HG02970 (cell line): ENCODE measurements at regions not wholly inside any gene's neighbourhood (a gene's known extent, or its start where the extent isn't known, plus 50 kb on each side); places are given as distances from the start of the nearest gene placed in this dataset.

Experiments
- ATAC-seq: cut with Tn5 transposase; IDR thresholded peaks from one replicate; pipeline ENCODE4 v1.9.1; 2021; ENCODE audit warnings: mild to moderate bottlenecking, moderate library complexity, moderate number of reproducible peaks; ENCODE audit not compliant: unreplicated experiment, low FRiP score

DNA sequence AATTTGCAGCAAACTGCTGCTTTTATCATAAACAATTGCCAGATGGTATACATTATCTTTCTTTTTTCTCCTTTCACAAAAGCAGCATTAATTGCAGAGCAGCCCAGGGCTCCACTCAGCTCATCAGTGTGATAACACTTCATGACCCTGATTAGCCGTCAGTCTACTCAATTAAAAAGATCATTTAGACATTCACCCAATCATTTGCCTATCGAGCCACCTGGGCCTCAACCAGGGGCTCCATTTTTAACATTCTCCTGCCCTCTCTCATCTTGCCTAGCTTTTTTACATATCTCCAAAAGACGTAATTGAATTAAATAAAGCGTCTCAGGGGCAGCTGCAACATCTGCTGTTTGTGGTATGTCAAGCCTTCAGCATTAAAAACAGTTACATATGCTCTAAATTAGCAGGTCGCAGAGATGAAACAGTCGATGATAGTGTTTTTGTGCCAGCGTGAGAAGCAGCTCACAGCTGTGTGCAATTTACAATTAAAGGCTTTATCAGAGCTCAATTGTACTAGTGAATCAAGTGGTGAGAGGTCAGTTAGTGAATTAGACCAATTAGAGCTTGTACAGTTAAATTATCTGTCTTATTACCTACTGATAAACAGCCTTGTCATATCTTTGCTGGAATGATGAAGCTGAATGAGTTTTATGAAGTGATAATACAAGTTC lies 522.5 kb downstream of the ETV1 start:
- ATAC-seq = no peak

DNA sequence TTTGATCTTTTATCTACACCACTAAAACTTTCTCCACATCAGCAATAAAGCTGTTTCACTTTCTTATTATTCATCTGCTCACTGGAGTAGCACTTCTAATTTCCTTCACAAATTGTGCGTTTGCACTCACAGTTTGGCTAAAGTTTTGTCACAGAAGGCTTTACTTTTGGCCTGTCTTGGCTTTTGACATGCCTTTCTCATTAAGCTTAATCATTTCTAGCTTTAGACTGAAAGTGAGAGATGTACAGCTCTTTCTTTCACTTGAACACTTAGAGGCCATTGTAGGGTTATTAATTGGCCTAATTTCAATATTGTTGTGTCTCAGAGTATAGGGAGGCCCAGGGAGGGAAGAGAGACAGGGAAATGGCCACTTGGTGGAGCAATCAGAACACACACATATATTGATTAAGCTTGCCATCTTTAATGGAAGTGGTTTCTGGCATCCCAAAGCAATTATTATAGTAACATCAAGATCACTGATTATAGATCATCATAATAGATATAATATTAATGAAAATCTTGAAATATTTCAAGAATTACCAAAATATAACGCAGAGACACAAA lies 512.5 kb downstream of the ETV1 start:
- no peak for ATAC-seq

DNA sequence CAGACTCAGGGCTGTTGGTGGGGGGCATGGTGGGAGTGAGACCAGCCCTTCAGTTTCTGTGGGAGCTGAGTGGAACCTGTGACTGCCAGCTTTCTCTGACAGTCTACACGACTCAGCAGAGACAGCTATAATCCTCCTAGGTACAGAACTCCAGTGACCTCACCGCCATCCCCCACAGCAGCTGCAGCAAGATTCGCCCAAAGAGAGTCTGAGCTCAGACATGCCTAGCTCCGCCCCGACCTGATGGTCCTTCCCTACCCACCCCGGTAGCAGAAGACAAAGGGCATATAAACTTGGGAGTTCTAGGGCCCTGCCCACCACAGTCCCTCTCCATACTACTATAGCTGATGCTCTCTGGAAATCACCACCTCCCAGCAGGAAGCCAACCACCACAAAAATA lies 500.1 kb downstream of the ETV1 start:
- ATAC-seq = no peak

DNA sequence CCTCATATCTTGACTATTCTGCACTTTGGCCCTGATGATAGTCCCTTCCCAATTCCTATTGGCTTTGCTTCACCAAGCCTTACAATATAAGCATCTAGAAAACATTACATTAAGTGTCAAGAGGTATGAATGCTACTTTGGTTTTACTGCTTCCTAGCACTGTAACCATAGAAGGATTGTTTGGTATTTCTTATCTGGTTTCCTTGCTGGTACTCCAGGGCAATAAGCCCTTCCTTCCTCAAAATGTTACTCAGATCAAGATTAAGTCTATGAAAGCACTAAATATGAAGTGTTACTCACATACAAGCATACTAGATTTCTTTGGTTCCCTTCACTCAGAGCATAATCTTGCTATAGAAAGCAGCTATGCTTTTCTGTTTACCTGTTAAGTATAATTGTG lies 492.5 kb downstream of the ETV1 start:
- ATAC-seq = no peak

DNA sequence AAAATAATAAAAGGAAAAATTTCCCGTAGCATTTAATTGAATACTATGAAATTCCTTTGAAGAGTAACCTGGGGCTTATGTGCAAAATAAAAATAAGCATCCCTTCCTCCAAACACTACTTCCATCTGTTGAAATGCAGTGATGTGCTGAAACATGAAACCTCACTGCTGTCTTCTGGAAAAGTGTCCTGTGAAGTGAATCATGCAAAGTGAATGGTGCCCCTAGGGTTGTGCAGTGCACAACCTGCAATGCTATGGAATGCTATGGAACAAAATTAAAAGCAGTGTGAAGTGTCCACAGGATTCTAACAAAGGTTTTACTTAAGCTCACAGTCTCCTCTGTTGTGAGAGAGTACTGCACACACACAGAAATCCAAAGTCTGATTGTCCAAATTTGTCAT lies 480.9 kb downstream of the ETV1 start:
- ATAC-seq = no peak

DNA sequence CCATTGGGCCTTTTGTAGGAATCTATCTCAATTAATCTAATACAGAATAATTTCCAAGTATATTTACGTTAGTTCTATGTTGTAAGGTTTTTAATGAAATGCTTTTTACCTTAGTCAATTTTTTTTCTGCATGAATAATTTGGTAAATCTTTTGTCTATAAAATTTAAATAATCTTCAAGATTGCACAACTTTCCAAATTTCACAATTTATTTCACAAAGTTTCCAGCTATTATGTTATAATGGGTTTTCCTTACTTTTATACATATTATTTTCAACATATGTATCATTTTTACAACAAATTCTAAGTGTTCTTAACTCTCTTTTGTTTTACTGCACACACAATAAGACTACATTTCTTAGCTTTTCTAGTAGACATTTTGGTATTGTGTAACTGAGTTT lies 470.7 kb downstream of the ETV1 start:
- no peak for ATAC-seq

DNA sequence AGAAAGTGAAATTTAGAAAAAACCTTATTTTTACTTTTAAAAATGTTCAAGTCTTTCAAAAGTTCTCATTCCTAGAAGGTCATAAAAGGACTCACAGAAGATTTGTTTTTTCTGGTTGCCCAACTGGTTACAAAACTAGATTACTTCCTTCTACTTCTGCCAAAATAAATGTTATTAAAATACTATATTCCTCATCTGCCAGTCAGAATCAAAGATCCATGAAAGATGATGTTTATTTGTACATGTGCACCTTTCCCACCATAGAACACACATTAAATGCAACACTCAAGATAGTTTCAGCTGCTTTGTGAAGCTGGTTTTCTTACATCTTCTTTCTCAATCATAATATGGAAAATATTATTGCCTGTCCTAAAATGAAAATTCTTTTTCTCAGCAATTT lies 465.4 kb downstream of the ETV1 start:
- no peak for ATAC-seq

DNA sequence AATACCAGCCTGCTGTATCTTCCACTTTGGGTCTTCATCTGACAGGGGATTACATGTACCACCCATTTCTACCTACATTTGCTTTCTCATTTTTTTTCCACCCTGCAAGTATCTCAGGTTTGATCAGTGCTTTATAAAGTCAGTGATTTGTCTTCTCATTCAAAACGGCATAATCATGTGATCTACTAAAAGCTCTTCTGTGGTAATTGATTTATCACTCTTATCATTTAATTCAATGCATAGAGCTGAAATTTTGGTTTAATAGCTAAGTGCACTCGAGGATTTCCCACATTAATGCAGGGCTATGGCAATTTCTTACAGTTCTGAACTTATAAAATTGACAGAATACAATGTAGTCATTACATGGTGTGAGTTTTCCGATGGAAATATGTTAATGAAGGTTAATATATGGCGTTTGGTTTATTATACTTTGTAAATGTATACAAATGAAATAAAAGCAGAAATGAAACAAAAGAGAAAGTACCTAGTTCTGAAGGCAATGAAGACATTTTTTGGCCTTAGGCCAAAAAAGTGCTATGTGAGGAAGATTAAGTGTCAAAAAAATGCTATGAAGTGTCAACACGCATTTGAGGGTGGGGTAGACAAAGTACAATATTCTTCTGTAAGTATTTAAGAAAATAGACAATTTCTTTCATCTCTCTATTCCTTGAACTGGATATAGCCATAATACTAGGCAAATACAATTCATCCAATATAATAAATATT lies 457.3 kb downstream of the ETV1 start:
- no peak for ATAC-seq

DNA sequence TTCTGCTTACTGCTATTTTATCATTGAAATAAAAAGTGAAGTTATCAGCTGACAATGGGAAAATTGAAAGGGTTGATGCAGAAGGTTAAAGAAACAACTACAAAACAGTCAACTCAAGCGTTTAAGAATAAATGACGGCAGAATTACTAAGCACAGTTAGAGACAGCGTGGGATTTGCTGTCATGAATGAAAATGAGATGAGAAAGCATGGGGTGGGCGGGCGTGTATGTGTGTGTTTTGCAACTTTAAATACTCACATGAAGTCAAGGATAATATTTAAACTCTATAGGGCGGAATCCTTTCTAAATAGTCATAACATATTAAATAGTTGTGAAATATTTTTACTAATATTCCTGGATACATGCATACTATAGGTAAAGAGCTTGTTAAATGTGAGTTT lies 450.8 kb downstream of the ETV1 start:
- ATAC-seq = no peak

DNA sequence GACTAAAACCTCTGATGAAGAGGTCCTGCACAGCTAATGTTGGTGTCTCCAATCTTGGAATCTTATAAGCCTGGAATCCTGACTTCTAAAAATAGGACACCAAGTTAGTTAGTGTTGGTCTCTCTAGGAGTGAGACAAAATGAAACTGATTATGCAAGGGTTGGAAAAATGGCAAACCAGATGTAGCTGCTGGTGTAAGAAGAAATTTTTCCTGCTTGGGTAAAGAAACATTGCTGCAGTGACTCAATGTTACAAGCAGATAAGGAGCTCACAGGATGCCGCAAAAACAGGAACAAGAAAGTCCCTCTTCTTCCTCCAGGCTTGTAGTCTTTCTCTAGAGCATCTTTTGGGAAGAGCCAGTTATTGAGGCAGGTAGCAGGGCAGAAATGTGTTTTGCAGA lies 449.0 kb downstream of the ETV1 start:
- ATAC-seq = no peak

DNA sequence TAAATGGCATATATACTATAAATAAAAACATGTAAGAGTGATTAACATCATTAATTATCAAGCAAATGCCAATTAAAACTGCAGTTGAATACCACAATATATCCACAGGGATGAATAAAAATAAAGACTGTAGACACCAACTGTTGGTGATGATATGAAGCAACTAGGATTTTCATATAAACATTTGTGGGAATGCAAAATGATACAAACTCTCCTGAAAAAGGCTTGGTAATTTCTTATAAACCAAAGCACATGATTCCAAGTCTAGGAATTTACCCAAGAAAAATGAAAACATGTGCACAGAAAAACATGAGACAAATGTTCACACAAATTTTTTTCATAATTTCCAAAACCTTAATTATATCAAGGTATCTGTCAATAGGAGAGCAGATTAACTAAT lies 448.1 kb downstream of the ETV1 start:
- ATAC-seq = no peak

DNA sequence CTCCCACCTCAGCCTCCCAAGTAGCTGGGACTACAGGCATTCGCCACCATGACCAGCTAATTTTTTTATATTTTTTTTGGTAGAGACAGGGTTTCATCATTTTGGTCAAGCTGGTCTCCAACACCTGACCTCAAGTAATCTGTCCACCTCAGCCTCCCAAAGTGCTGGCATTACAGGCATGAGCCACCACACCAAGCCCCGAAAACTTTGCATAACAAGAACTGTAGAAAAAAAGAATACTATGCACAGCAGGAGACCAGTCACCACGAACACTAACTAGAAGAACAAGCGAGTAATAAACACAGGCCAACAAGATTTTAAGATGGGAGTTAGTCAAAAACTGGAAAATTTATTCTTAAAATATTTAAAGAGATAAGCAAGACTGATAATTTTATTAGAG lies 447.0 kb downstream of the ETV1 start:
- ATAC-seq = no peak

DNA sequence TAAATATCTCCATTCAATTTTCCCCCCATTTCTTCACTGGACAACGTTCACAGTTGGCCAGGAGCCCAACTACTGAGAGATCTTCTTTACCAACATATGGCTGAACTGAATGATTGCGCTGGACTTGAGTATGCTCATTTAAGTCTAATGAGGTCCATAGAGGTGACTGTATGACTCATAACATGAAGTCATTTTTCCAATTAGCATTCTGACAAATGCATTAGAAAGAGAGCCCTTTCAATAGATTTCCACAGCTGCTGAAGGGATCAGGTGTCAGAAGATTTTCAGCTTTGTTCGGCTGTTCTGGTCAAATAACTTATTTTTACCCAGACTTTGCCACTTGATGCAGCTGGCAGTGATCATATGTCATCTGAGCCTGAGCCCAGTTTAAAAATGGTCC lies 438.0 kb downstream of the ETV1 start:
- no peak for ATAC-seq

DNA sequence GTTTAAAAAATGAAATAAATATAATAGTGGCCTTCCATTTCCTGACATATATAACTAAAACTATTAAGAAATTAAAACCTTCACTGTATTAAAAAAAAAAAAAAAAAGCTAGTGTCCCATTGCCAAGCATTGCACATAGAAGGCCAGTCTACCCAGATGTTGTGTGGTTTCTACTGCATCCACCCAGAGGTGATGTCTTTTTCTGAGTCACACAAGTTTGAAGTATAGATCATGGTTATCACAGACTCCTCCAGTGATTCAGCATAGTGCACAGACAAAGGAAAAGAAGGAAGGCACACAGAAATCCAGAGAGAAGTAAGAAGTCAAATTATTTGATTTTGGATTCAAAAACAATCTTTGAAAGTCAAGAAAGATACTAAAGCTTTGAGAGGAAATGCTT lies 429.0 kb downstream of the ETV1 start:
- no peak for ATAC-seq

DNA sequence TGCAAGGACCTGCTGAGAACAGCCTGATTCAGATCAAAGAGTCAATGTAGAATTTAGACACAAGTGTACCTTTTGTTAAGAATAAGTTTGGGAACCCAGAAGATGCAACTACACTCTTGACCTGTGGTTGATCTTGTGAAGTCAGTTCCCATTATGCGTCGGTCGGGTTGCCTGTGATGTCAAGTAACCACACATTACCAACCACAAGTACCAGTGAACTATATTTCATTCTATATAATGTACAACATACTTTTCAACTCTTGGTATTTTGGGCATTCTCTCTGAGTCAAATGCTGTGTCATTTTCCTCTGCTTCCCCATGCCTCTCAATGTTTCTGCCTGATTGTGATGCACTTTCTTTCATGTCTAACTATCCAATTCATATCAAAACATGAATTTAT lies 426.2 kb downstream of the ETV1 start:
- no peak for ATAC-seq

DNA sequence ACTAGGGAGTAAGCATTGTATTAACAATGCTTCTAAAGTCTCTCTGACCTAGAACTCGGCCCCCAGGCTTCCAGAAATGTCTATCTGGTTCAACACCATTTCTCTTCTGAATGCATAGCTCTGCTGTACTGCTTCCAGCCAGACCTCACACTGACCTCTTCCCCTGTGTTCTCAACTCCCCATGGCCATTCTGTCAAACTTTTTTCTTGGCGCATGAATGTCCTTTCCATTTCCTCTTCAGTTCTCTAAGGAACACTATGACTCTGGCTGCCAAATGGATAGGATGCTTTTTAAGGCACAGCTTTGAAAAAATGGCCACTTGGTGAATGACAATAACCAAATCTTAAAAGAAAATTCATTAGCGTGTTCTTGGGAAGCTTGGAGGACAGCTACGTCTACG lies 425.8 kb downstream of the ETV1 start:
- no peak for ATAC-seq

DNA sequence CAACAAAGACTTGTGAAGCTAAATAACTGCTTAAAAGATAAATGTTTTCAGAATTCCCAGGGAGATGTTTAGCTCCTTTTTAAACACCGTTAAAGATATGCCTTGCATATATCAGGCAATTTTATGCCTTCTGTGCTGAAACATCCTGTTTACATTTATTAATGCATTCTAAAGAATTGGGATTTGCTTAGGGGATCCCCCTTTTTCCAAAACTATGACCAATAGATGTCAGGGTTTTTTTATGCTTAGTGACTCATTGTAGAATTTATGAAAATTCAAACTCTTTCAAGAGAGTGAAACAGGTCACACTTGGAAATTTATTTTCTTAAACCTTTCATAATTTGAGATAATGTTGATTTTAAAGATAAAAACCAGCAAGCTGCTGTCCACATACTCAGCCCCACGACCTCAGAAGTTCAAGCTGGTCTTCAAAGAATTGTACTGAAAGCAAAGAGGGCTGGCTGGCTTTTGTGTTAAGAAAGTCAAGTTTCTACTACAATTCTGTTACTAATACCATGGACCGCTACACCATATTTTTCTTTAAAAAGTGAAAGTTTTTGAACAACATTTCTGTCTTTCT lies 411.8 kb downstream of the ETV1 start:
- no peak for ATAC-seq

DNA sequence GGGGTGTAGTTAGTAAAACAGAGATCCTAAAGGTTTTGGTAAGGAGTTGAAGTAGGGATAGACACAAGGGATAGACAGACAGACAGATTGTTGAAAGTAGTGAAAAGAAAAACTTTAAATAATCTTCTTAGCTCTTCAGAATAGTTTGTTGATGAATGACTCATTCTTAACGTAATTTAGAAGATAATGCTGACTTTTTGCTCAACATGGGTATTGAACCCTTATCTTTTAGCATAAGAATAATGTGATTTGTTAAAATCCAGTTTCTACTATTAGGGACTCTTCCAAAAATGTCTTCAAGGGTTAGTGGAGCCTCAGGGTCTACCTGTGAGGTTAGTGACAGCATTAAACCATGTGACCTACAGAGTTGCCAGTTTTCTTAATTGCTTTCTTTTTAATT lies 411.2 kb downstream of the ETV1 start:
- no peak for ATAC-seq

DNA sequence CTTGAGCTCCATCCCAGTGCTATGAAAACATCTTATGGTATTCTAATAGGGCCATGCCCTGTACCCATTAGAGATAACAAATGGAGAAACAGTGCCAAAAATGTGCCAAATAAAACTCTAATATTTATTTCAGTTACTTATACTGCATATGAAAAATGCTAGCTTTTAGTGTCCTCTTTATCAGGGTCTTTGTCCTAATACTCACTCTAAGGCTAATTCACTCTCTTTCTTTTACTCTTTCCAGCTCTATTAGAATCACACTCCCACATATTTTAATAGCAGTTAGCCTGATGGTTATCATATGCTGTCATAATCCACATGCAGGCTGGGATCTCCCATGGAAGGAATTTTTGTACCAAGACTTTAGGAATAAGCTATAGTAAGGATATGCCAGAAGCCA lies 408.4 kb downstream of the ETV1 start:
- ATAC-seq = no peak

DNA sequence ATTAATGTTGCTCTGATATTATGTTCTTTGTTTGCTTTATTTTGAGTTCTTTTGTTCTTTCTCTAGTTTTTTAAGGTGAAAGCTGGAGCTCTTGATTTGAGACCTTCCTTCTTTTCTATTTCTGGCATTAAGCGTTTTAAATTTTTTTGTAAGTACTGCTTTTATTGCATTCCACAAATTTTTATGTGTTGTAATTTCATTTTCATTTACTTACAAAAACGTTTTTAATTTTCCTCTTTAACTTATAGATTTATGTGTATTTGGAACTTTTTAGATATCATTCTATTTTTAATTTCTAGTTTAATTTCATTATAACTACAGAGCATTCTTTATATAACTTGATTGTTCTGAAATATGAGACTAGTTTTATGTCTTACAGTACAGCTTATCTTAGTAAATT lies 395.6 kb downstream of the ETV1 start:
- ATAC-seq = no peak

DNA sequence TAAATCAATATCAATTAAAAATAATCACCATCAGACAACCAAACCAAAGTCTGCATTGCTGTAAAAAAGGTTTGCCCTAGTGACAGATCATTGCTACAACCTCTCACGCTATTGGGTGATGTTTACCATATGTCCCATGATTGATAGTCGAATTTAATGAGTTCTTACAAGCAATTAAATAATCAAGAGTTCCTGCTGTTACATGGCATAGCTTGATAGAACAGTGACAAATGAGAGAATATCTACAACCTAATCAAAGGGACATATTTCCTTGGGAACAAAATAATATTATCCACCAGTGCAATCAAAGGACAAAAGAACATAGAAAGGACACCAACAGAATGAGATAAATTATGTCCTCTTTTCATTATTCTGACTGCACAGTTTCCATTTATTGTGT lies 387.4 kb downstream of the ETV1 start:
- no peak for ATAC-seq

DNA sequence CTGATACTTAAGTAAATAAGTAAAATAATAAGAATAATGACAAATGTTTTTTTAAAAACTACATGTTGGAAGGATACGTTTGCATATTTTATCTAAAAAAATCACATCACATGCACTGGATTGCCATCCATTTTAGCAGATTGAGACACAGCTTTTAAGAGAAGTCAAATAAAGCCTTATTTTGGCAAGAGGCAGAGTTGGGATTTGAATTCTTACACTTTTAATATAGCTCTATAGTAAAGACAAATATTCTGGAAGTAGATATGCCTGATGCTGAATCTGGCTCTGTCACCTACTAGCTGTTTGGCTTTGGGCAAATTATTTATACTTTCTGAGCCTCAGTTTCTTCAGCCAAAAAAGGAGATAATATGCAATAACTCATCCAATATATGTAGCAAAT lies 386.4 kb downstream of the ETV1 start:
- no peak for ATAC-seq
